Nephron progenitor cell (in vitro differentiated cells): ENCODE measurements at regions not wholly inside any gene's neighbourhood (a gene's known extent, or its start where the extent isn't known, plus 50 kb on each side); places are given as distances from the start of the nearest gene placed in this dataset.

Experiments used
- DNase-seq: peaks from one replicate; pipeline ENCODE4 v3.0.0; 2021
- H3K27ac Mint-ChIP-seq: 2 replicates; pipeline ENCODE4 v1.8.0; 2021; ENCODE audit warnings: mild to moderate bottlenecking, moderate library complexity, mixed read lengths
- H3K27me3 Mint-ChIP-seq: 2 replicates; pipeline ENCODE4 v1.8.0; 2021; ENCODE audit warnings: mild to moderate bottlenecking, low read depth, mixed read lengths; ENCODE audit not compliant: poor library complexity
- H3K36me3 Mint-ChIP-seq: 2 replicates; pipeline ENCODE4 v1.8.0; 2021; ENCODE audit warnings: low read depth, mixed read lengths
- H3K4me1 Mint-ChIP-seq: 2 replicates; pipeline ENCODE4 v1.8.0; 2021; ENCODE audit warnings: mixed read lengths
- H3K4me3 Mint-ChIP-seq: 2 replicates; pipeline ENCODE4 v1.8.0; 2021; ENCODE audit warnings: mild to moderate bottlenecking, moderate library complexity, mixed read lengths
- H3K9me3 Mint-ChIP-seq: 2 replicates; pipeline ENCODE4 v1.8.0; 2021; ENCODE audit warnings: mild to moderate bottlenecking, moderate library complexity, mixed read lengths
- CTCF ChIP-seq: fragments of 200-600 bp; sonication (generic); IDR thresholded peaks from 2 replicates; pipeline ENCODE4 v1.5.0; 2021; ENCODE audit warnings: antibody characterized with exemption

GRCh38 chr12:19577281-19577530 lies 137.9 kb downstream of the AEBP2 start:
- no peak for DNase-seq
- TF ChIP-seq CTCF, result no peak
- Mint-ChIP-seq H3K36me3 (peaks cover 8% of the 10 kb centered on the region), H3K4me3 (no peak overlapping the region), H3K4me1 (no peaks in the 10 kb centered on the region), H3K27ac (no peak overlapping the region), H3K27me3 (peaks cover 3% of the 10 kb centered on the region), H3K9me3 (peaks cover 24% of the 10 kb centered on the region)

GRCh38 chr12:19584732-19585131 lies 145.4 kb downstream of the AEBP2 start:
- Mint-ChIP-seq H3K4me3 (no peak overlapping the region), H3K36me3 (peaks cover 22% of the 10 kb centered on the region), H3K4me1 (no peaks in the 10 kb centered on the region), H3K27ac (no peak overlapping the region), H3K27me3 (peaks cover 8% of the 10 kb centered on the region), H3K9me3 (peaks cover 50% of the 10 kb centered on the region)
- DNase-seq, result no peak
- TF ChIP-seq CTCF, result no peak

GRCh38 chr12:19588951-19589350 lies 149.7 kb downstream of the AEBP2 start:
- no peak overlapping the region for H3K4me3 Mint-ChIP-seq
- DNase-seq, result no peak

DNA sequence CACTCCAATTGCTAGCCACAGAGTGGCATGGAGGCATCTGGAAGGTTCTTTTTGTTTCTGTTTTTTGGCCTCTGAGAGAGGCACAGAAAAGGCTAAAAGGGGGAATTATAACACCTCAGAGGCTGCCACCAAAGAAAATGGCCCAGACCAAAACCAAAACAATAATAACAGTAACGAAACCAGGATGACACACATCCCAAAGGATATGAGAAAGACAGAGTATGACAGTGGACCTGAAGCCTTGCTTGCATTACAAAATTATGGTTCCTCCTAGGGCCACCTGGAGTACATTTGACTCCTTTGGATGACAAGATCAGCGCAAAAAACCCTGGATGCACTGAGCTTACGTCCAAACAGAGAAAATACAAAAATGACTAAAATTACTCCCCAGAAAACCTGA lies 152.7 kb downstream of the AEBP2 start:
- TF ChIP-seq CTCF, result no peak
- Mint-ChIP-seq H3K36me3 (no peaks in the 10 kb centered on the region), H3K4me1 (no peaks in the 10 kb centered on the region), H3K27ac (no peak overlapping the region), H3K9me3 (no peaks in the 10 kb centered on the region), H3K27me3 (peaks cover 3% of the 10 kb centered on the region), H3K4me3 (no peak overlapping the region)
- no peak for DNase-seq

More at GRCh38 chr12:19588951-19589350, 149.7 kb downstream of the AEBP2 start:
- Mint-ChIP-seq H3K9me3 (peaks cover 17% of the 10 kb centered on the region), H3K4me1 (no peaks in the 10 kb centered on the region), H3K36me3 (peaks cover 10% of the 10 kb centered on the region), H3K27me3 (peaks cover 2% of the 10 kb centered on the region), H3K27ac (no peak overlapping the region)
- no peak for TF ChIP-seq CTCF

DNA sequence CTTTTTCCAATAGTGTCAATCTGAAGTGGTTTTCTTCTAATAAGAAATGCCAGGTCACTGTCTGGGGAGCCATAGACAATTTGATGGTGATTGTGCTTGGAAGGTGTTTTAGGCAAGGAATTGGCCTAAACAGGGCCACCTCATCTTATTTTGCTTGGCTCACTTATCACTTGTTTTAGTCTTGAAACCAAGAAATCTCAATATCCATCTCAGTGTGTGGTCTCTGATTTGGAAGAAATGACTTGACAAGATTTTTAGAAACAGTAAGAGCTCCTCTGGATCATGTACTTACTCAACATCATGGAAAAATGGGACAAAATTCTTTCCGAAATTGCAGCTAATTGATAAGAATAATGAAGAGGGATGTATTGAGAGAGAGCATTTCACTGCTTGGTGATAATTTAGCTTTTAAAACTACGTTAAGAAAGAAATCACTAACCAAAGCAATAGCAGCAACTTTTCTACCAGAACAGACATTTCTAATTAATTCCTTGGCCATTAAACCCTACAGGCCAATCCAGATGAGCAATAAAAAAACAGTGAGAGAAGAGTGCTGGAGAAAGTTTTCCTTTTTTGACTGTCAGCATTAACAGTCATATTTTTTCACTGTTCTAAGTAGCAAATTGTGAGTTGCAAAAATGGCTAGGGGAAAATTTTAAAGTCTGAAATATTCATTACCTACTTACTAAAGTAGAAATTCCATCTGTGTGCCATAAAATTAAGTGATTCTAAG lies 157.3 kb downstream of the AEBP2 start:
- H3K27me3 Mint-ChIP-seq, result peaks cover 3% of the 10 kb centered on the region
- no peaks in the 10 kb centered on the region for H3K4me1 Mint-ChIP-seq
- no peak overlapping the region for H3K27ac Mint-ChIP-seq
- no peaks in the 10 kb centered on the region for H3K36me3 Mint-ChIP-seq
- DNase-seq, result no peak
- no peak overlapping the region for H3K4me3 Mint-ChIP-seq
- no peaks in the 10 kb centered on the region for H3K9me3 Mint-ChIP-seq
- no peak for TF ChIP-seq CTCF
